Fibroblast of the aortic adventitia (primary cell): ENCODE measurements at regions not wholly inside any gene's neighbourhood (a gene's known extent, or its start where the extent isn't known, plus 50 kb on each side); places are given as distances from the start of the nearest gene placed in this dataset.

ENCODE experiments used
- DNase-seq: peaks from one replicate; pipeline ENCODE4 v3.0.0-alpha.2; 2010; ENCODE audit warnings: low read depth
- H3K4me3 ChIP-seq: 2 replicates; pipeline ENCODE4 v1.5.1; 2011; ENCODE audit warnings: low read depth, mild to moderate bottlenecking, control low read depth, low read length, moderate library complexity
- TF ChIP-seq, protein P1 (sequence below): IDR thresholded peaks from 2 replicates; pipeline ENCODE4 v1.5.1; 2011; ENCODE audit warnings: mild to moderate bottlenecking, low read length, control low read depth, inconsistent platforms; ENCODE audit not compliant: insufficient read depth

DNA sequence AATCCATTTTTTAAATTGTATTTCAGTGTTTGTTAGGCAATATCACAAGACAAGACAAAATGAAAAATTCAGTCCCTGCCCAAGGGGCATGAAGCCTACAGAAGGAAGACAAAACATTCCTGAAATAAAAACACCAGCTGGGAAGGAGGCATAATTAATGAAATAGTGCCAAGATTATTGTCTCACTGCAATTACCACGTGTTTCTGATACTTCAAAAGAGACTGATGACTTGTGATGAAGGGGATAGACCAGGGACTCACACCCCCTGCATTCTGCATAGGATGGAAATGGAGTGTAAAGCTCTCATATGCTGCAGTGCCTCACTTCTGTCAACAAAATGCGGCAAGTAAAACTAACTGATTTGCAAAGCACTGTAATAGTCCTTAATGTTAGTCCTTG lies 178.1 kb downstream of the BARD1 start:
- no peak for DNase-seq
- H3K4me3 ChIP-seq, result no peak overlapping the region
- TF ChIP-seq, protein P1, sequence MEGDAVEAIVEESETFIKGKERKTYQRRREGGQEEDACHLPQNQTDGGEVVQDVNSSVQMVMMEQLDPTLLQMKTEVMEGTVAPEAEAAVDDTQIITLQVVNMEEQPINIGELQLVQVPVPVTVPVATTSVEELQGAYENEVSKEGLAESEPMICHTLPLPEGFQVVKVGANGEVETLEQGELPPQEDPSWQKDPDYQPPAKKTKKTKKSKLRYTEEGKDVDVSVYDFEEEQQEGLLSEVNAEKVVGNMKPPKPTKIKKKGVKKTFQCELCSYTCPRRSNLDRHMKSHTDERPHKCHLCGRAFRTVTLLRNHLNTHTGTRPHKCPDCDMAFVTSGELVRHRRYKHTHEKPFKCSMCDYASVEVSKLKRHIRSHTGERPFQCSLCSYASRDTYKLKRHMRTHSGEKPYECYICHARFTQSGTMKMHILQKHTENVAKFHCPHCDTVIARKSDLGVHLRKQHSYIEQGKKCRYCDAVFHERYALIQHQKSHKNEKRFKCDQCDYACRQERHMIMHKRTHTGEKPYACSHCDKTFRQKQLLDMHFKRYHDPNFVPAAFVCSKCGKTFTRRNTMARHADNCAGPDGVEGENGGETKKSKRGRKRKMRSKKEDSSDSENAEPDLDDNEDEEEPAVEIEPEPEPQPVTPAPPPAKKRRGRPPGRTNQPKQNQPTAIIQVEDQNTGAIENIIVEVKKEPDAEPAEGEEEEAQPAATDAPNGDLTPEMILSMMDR, result no peak

DNA sequence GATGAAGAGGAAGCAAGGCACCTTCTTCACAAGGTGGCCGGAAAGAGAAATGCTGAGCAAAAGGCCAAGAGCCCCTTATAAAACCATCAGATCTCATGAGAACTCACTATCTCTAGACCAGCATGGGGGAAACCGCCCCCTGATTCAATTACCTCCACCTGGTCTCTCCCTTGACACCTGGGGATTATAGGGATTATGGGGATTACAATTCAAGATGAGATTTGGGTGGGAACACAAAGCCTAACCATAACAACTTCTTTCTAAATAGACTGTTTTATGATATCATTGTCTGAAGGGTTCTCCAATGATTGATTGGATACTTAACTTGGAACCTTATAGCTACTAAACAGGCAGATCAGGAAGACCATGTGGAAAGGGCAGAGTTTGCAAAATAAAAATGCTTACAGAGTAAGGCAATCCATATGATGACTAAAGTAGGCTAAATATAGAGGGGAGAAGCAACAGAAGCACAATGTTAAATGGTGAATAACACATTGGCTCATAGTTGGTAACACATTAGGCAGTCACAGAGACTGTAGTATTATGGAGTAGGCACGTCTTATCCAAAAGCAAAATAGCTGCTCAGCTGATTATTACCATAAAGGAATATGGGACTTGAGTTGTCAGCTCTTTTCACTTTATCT lies 179.0 kb downstream of the BARD1 start:
- TF ChIP-seq, protein P1, result no peak
- H3K4me3 ChIP-seq, result no peak overlapping the region
- DNase-seq, result no peak

DNA sequence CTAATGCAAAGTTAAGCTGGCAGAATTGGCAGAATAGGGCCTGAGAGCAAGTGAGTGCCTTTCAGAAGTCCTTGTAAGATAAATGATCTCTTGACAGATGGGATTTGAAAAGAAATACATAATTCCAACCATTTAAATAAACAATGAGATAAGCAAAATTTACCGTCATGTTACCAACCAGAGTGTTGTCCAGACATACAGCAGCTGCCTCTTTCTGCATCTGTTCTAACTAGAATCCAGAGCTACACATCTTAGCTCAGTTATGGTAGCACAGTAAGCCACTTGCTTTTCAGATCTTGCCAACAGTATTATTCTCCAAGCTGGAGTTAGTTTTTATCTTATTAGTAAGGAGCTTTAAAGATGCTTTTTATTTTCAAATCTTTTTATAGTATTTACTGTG lies 179.6 kb downstream of the BARD1 start:
- DNase-seq, result no peak
- no peak overlapping the region for H3K4me3 ChIP-seq
- TF ChIP-seq, protein P1, result no peak
